Effector CD4-positive, alpha-beta T cell (primary cell): ENCODE measurements at regions not wholly inside any gene's neighbourhood (a gene's known extent, or its start where the extent isn't known, plus 50 kb on each side); places are given as distances from the start of the nearest gene placed in this dataset.
"Not testable (repeated sequence)": the region's sequence is repeated elsewhere in the genome, so short reads cannot be mapped to it uniquely, and the experiment has no call there.

Source experiments
- DNase-seq: peaks from one replicate; pipeline ENCODE4 v3.0.0-alpha.2; 2020

- no peak for DNase-seq
Measured at GRCh38 chr7:86002858-86003257, 640.9 kb upstream of the GRM3 start.

- DNase-seq, result no peak
Measured at GRCh38 chr7:85997515-85997914, 646.2 kb upstream of the GRM3 start.

- DNase-seq, result no peak
Measured at GRCh38 chr7:85995101-85995500, 648.6 kb upstream of the GRM3 start.

- no peak for DNase-seq
Measured at GRCh38 chr7:85980740-85981139, 663.0 kb upstream of the GRM3 start.

GRCh38 chr7:85974176-85974575 lies 669.5 kb upstream of the GRM3 start:
- no peak for DNase-seq

GRCh38 chr7:85972504-85973141 lies 671.1 kb upstream of the GRM3 start:
- DNase-seq, result no peak

- DNase-seq, result no peak
Measured at GRCh38 chr7:85954961-85955360, 688.7 kb upstream of the GRM3 start.

GRCh38 chr7:85950871-85951270 lies 692.8 kb upstream of the GRM3 start:
- no peak for DNase-seq

GRCh38 chr7:85950418-85950817 lies 693.3 kb upstream of the GRM3 start:
- DNase-seq, result no peak

- DNase-seq, result no peak
Measured at GRCh38 chr7:85947767-85948166, 695.9 kb upstream of the GRM3 start.

- DNase-seq, result no peak
Measured at GRCh38 chr7:85940798-85941197, 702.9 kb upstream of the GRM3 start.

- DNase-seq, result no peak
Measured at GRCh38 chr7:85931919-85932318, 711.8 kb upstream of the GRM3 start.

GRCh38 chr7:85928500-85928899 lies 715.2 kb upstream of the GRM3 start:
- no peak for DNase-seq

GRCh38 chr7:85927226-85927625 lies 716.5 kb upstream of the GRM3 start:
- no peak for DNase-seq

- DNase-seq, result no peak
Measured at GRCh38 chr7:85924062-85924461, 719.6 kb upstream of the GRM3 start.

- no peak for DNase-seq
Measured at GRCh38 chr7:85916016-85916415, 727.7 kb upstream of the GRM3 start.

GRCh38 chr7:85914437-85914836 lies 727.6 kb upstream of the SEMA3D start:
- DNase-seq, result no peak

- DNase-seq, result no peak
Measured at GRCh38 chr7:85908051-85908450, 721.2 kb upstream of the SEMA3D start.

- DNase-seq, result no peak
Measured at GRCh38 chr7:85897967-85898366, 711.1 kb upstream of the SEMA3D start.

GRCh38 chr7:85896531-85896930 lies 709.7 kb upstream of the SEMA3D start:
- DNase-seq, result no peak

GRCh38 chr7:85895835-85896234 lies 709.0 kb upstream of the SEMA3D start:
- no peak for DNase-seq

- not testable (repeated sequence) for DNase-seq
Measured at GRCh38 chr7:85891900-85892299, 705.0 kb upstream of the SEMA3D start.

- DNase-seq, result no peak
Measured at GRCh38 chr7:85890244-85890811, 703.5 kb upstream of the SEMA3D start.

- no peak for DNase-seq
Measured at GRCh38 chr7:85887133-85887532, 700.3 kb upstream of the SEMA3D start.

- DNase-seq, result no peak
Measured at GRCh38 chr7:85882335-85882734, 695.5 kb upstream of the SEMA3D start.
